ENCODE measurements at regions not wholly inside any gene's neighbourhood (a gene's known extent, or its start where the extent isn't known, plus 50 kb on each side); places are given as distances from the start of the nearest gene placed in this dataset.

DNA sequence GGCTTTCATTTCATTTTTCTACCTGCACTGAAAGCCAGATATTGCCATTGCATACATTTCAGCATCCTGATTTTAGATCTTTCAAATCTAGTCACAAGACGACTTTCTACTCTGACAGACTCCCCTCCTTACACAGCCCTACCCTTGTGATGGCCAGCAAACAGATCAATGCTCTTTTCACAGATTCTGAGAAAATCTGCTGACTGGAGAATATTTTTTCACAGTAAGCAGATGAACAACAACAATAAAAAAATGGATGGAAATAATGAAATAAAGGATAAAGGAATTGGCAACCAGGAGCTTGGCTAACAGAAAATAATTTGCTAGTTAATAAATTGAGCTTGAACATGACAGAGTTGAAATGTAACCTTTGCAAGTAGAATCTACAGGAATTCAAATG is 527.2 kb downstream of the IRS1 start:
- Histone ChIP-seq H3K9me3 (no peaks in the 10 kb centered on the region), H3K4me1 (no peaks in the 10 kb centered on the region), H3K4me2 (no peak overlapping the region), H3K27ac (no peak overlapping the region), H3K4me3 (no peak overlapping the region)
- DNase-seq (ENCODE audit: low read depth in 1 of 2, low spot score in 1 of 2) (no peak), FAIRE-seq (no peak), ATAC-seq (no peak)
- TF ChIP-seq MAFK (IDR thresholded peaks at IDR 0.05; ENCODE audit: partially characterized antibody): peak; percentile 80
- TF ChIP-seq, protein P1, sequence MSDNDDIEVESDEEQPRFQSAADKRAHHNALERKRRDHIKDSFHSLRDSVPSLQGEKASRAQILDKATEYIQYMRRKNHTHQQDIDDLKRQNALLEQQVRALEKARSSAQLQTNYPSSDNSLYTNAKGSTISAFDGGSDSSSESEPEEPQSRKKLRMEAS (IDR thresholded peaks at IDR 0.05): no peak
- CTCF ChIA-PET: interaction anchor here (1.6 kb wide), 1 partner anchor 14 kb away, joined by 5 read pairs; no protein-coding TSS in a partner anchor
- 24% methylated on average over 1 of the region's 1 CpG for WGBS (ENCODE audit: missing lambda C conversion rate)
- POLR2A ChIA-PET: no interaction called here

DNA sequence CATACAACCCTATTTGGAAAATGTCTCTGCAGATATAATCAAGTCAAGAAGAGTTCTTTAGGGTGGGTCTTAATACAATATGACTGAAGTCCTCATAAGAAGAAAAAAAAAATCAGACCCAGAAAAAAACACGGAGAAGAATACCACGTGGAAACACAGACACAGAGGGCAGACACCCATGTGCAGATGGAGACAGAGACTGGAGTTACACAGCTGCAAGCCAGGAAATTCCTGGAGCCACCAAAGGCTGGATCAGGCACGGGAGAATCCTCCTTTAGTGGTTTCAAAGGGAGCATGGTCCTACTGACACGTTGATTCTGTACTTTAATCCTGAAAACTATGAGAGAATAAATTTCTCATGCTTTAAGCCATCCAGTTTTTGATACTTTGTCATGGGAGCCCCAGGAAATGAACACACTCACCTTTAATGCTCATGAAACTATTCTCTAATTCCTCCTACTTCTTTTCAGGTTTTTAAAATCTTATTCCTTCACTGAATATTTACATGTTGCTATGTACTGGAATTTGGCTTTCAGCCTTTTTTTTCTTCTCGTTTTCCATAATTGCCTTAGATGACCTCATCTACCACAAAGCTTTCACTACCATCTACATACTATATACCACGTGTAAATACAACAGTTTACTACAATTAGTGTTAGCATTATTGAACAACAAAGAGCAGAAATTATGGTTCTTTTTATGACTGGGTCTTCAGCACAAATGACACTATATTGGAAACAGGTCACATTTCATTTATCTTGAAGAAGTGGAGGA is 529.1 kb downstream of the IRS1 start:
- no peak for ATAC-seq

DNA sequence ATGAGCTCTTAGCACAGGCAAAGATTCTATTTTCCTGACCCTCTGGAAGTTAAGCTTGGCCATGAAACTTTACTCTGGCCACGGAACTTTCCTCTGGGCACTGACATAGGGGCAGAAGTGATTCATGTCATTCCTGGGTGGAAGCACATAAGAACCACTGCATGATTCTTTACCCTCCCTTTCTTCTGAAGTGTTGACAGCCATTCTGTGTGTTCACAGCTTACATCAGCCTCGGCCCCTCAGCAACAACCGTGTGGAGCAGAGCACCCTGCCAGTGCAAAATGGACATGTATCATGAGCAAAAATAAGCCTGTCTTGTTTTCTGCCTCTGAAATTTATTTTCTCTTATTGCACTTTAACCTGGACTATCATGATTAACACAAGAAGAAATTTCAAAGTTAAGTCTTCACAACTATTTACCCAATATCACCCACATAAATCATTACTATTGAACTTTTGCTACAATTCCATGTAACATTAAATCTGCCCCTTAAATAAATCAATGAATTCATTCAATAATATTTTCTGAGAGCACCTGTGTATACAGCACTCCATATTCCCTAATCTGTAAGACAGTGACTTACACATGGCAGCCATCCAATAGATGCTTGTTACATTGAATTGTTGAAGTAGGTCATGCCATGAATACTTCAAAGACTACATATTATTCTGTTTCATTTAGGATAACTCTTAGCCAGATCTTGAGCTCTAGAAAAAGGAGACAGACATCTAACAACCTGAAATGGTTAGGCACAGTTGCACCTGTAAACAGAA is 531.9 kb downstream of the IRS1 start:
- CTCF ChIA-PET: no interaction called here
- Histone ChIP-seq H3K9me3 (no peaks in the 10 kb centered on the region), H3K4me1 (no peaks in the 10 kb centered on the region), H3K27ac (no peak overlapping the region), H3K4me3 (no peak overlapping the region), H3K4me2 (no peak overlapping the region)
- POLR2A ChIA-PET: no interaction called here
- TF ChIP-seq ESRRA (IDR thresholded peaks at IDR 0.05; ENCODE audit: borderline replicate concordance, low read length) (no peak), CHD4 (IDR thresholded peaks at IDR 0.05; ENCODE audit: borderline replicate concordance) (no peak), TFCP2L1 (CRISPR knock-in tag; IDR thresholded peaks at IDR 0.05) (no peak), NPAS2 (CRISPR knock-in tag; IDR thresholded peaks at IDR 0.05; ENCODE audit: borderline replicate concordance) (no peak), ZNF302 (CRISPR knock-in tag; IDR thresholded peaks at IDR 0.05) (no peak), EP300 (IDR thresholded peaks at IDR 0.05) (no peak), RCOR1 (IDR thresholded peaks at IDR 0.05; ENCODE audit: low read depth, low read length) (no peak)
- TF ChIP-seq, protein P2, sequence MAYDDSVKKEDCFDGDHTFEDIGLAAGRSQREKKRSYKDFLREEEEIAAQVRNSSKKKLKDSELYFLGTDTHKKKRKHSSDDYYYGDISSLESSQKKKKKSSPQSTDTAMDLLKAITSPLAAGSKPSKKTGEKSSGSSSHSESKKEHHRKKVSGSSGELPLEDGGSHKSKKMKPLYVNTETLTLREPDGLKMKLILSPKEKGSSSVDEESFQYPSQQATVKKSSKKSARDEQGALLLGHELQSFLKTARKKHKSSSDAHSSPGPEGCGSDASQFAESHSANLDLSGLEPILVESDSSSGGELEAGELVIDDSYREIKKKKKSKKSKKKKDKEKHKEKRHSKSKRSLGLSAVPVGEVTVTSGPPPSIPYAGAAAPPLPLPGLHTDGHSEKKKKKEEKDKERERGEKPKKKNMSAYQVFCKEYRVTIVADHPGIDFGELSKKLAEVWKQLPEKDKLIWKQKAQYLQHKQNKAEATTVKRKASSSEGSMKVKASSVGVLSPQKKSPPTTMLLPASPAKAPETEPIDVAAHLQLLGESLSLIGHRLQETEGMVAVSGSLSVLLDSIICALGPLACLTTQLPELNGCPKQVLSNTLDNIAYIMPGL (CRISPR knock-in tag; IDR thresholded peaks at IDR 0.05; ENCODE audit: borderline replicate concordance): no peak
- TF ChIP-seq, protein P3, sequence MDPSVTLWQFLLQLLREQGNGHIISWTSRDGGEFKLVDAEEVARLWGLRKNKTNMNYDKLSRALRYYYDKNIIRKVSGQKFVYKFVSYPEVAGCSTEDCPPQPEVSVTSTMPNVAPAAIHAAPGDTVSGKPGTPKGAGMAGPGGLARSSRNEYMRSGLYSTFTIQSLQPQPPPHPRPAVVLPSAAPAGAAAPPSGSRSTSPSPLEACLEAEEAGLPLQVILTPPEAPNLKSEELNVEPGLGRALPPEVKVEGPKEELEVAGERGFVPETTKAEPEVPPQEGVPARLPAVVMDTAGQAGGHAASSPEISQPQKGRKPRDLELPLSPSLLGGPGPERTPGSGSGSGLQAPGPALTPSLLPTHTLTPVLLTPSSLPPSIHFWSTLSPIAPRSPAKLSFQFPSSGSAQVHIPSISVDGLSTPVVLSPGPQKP (IDR thresholded peaks at IDR 0.05; ENCODE audit: low read depth, low read length): no peak
- TF ChIP-seq, protein P4, sequence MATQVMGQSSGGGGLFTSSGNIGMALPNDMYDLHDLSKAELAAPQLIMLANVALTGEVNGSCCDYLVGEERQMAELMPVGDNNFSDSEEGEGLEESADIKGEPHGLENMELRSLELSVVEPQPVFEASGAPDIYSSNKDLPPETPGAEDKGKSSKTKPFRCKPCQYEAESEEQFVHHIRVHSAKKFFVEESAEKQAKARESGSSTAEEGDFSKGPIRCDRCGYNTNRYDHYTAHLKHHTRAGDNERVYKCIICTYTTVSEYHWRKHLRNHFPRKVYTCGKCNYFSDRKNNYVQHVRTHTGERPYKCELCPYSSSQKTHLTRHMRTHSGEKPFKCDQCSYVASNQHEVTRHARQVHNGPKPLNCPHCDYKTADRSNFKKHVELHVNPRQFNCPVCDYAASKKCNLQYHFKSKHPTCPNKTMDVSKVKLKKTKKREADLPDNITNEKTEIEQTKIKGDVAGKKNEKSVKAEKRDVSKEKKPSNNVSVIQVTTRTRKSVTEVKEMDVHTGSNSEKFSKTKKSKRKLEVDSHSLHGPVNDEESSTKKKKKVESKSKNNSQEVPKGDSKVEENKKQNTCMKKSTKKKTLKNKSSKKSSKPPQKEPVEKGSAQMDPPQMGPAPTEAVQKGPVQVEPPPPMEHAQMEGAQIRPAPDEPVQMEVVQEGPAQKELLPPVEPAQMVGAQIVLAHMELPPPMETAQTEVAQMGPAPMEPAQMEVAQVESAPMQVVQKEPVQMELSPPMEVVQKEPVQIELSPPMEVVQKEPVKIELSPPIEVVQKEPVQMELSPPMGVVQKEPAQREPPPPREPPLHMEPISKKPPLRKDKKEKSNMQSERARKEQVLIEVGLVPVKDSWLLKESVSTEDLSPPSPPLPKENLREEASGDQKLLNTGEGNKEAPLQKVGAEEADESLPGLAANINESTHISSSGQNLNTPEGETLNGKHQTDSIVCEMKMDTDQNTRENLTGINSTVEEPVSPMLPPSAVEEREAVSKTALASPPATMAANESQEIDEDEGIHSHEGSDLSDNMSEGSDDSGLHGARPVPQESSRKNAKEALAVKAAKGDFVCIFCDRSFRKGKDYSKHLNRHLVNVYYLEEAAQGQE (IDR thresholded peaks at IDR 0.05): no peak
- ATAC-seq: no peak
- 83% methylated on average over 3 of the region's 3 CpGs for WGBS (ENCODE audit: missing lambda C conversion rate)
- no peak for FAIRE-seq
- DNase-seq (ENCODE audit: low read depth in 1 of 2, low spot score in 1 of 2): no peak

More for the DNA sequence above, 529.1 kb downstream of the IRS1 start:
- Histone ChIP-seq H3K4me2 (no peak overlapping the region), H3K9me3 (no peaks in the 10 kb centered on the region), H3K27ac (no peak overlapping the region), H3K4me1 (no peaks in the 10 kb centered on the region), H3K4me3 (no peak overlapping the region)
- no peak for TF ChIP-seq FOSB (CRISPR knock-in tag; IDR thresholded peaks at IDR 0.05)
- no peak for TF ChIP-seq BHLHE40 (IDR thresholded peaks at IDR 0.05; ENCODE audit: low read depth, low read length)
- TF ChIP-seq POLR2AphosphoS2 (conservative IDR thresholded peaks at IDR 0.05; ENCODE audit: low read length): no peak
- TF ChIP-seq ESRRA (IDR thresholded peaks at IDR 0.05; ENCODE audit: borderline replicate concordance, low read length): no peak
- TF ChIP-seq, protein P2 (CRISPR knock-in tag; IDR thresholded peaks at IDR 0.05; ENCODE audit: borderline replicate concordance): no peak
- no peak for TF ChIP-seq PHF8 (IDR thresholded peaks at IDR 0.05; ENCODE audit: borderline replicate concordance, low read depth)
- FAIRE-seq (no peak), DNase-seq (ENCODE audit: low read depth in 1 of 2, low spot score in 1 of 2) (no peak)
- ChIA-PET CTCF (no interaction called here), POLR2A (no interaction called here)
- WGBS (ENCODE audit: missing lambda C conversion rate): 31% methylated on average over 6 of the region's 6 CpGs

Measured in A549 (cell line).